CD4-positive, alpha-beta T cell (primary cell): ENCODE measurements at regions not wholly inside any gene's neighbourhood (a gene's known extent, or its start where the extent isn't known, plus 50 kb on each side); places are given as distances from the start of the nearest gene placed in this dataset.

Source experiments
- ATAC-seq: fragments of 200-7000 bp; cut with Tn5 transposase; one replicate; pipeline ENCODE4 v1.10.0; 2022; ENCODE audit warnings: mild to moderate bottlenecking; ENCODE audit not compliant: poor library complexity
- CTCF ChIA-PET: fragments of 350-600 bp; sonication (Branson Sonifier 250); formaldehyde crosslinking; loops from one replicate; lab custom pipeline; 2021; ENCODE audit warnings: antibody characterized with exemption, inconsistent platforms; lab: Charles Lee
- POLR2A ChIA-PET: fragments of 350-600 bp; sonication (Branson Sonifier 250); formaldehyde crosslinking; loops from one replicate; lab custom pipeline; 2021; ENCODE audit warnings: antibody characterized with exemption, inconsistent platforms; lab: Charles Lee
- DNase-seq, 14 experiments: peaks; one replicate each; pipeline ENCODE4 v3.0.0-alpha.2; 2013 to 2020; ENCODE audit warnings: mixed read lengths in 2 of 14
- H3K27ac ChIP-seq, 2 donors: one replicate each; pipeline versions ENCODE4 v1.5.1 to v1.7.0; 2013; ENCODE audit warnings: low read length in 2 of 2, low read depth in 1 of 2, mild to moderate bottlenecking in 1 of 2
- H3K27me3 ChIP-seq, 2 experiments: 1 replicate in 1 of 2; 2 replicates in 1 of 2; pipeline versions ENCODE4 v1.6.1 to v1.7.0; 2013; ENCODE audit warnings: low read length in 2 of 2, control low read depth in 1 of 2, mild to moderate bottlenecking in 1 of 2, moderate library complexity in 1 of 2; ENCODE audit not compliant: insufficient read depth in 2 of 2, control insufficient read depth in 1 of 2
- H3K36me3 ChIP-seq: one replicate; pipeline ENCODE4 v1.6.1; 2013; ENCODE audit warnings: low read length, control low read depth; ENCODE audit not compliant: insufficient read depth
- H3K4me1 ChIP-seq: one replicate; pipeline ENCODE4 v1.6.1; 2013; ENCODE audit warnings: low read length, control low read depth; ENCODE audit not compliant: insufficient read depth
- H3K4me3 ChIP-seq: one replicate; pipeline ENCODE4 v1.5.1; 2013; ENCODE audit warnings: mild to moderate bottlenecking, low read length, moderate library complexity
- H3K9me3 ChIP-seq, 2 experiments: 1 replicate in 1 of 2; 2 replicates in 1 of 2; pipeline versions ENCODE4 v1.6.1 to v1.7.0; 2013; ENCODE audit warnings: low read length in 2 of 2, mild to moderate bottlenecking in 2 of 2, control low read depth in 1 of 2, moderate library complexity in 1 of 2; ENCODE audit not compliant: control insufficient read depth in 1 of 2, insufficient read depth in 1 of 2
- H3K27ac Mint-ChIP-seq: one replicate; pipeline ENCODE4 v1.8.0; 2020; ENCODE audit warnings: mixed read lengths
- H3K27me3 Mint-ChIP-seq: one replicate; pipeline ENCODE4 v1.8.0; 2021; ENCODE audit warnings: mixed read lengths
- H3K36me3 Mint-ChIP-seq: one replicate; pipeline ENCODE4 v1.8.0; 2021; ENCODE audit warnings: low read depth, mixed read lengths
- H3K4me1 Mint-ChIP-seq: one replicate; pipeline ENCODE4 v1.8.0; 2021; ENCODE audit warnings: low read depth, mixed read lengths
- H3K4me3 Mint-ChIP-seq: one replicate; pipeline ENCODE4 v1.8.0; 2020; ENCODE audit warnings: mild to moderate bottlenecking, mixed read lengths
- H3K9me3 Mint-ChIP-seq: one replicate; pipeline ENCODE4 v1.8.0; 2020; ENCODE audit warnings: mixed read lengths
- CTCF ChIP-seq: fragments of 200-600 bp; IDR thresholded peaks from one replicate; pipeline ENCODE4 v1.8.0; 2022; ENCODE audit warnings: antibody characterized with exemption, mild to moderate bottlenecking
- intact Hi-C, 2 experiments: fragments of 100-400 bp; cut with DNase I in 1 of 2; cut with micrococcal nuclease in 1 of 2; formaldehyde crosslinking; loops; one replicate each; pipeline versions ENCODE4 v1.15.1 to v1.9.0; 2023 to 2025; cut with DNase I, micrococcal nuclease

- DNase-seq (no peak), ATAC-seq (no peak)
- Mint-ChIP-seq H3K27me3 (peaks cover 76% of the 10 kb centered on the region), H3K27ac (no peak overlapping the region), H3K9me3 (no peaks in the 10 kb centered on the region), H3K4me3 (no peak overlapping the region), H3K4me1 (no peaks in the 10 kb centered on the region), H3K36me3 (no peaks in the 10 kb centered on the region)
- no peaks in the 10 kb centered on the region for H3K4me1 ChIP-seq
- POLR2A ChIA-PET: no interaction called here
- no peak overlapping the region for H3K27ac ChIP-seq
- H3K4me3 ChIP-seq: no peak overlapping the region
- CTCF ChIA-PET: no interaction called here
- H3K36me3 ChIP-seq: no peaks in the 10 kb centered on the region
- TF ChIP-seq CTCF: no peak
- peaks cover 26 to 46% of the 10 kb centered on the region in 2 experiments for H3K27me3 ChIP-seq
- intact Hi-C loops: no loop called here
- H3K9me3 ChIP-seq: peaks cover 0 to 37% of the 10 kb centered on the region in 2 experiments
Measured at GRCh38 chr16:86924537-86924936, 346.2 kb downstream of the FOXL1 start.

- Histone ChIP-seq H3K36me3 (no peaks in the 10 kb centered on the region), H3K27ac (no peak overlapping the region), H3K9me3 (peaks cover 0 to 37% of the 10 kb centered on the region in 2 experiments), H3K4me1 (no peaks in the 10 kb centered on the region), H3K27me3 (peaks cover 31 to 53% of the 10 kb centered on the region in 2 experiments), H3K4me3 (no peak overlapping the region)
- H3K36me3 Mint-ChIP-seq: no peaks in the 10 kb centered on the region
- POLR2A ChIA-PET: no interaction called here
- H3K4me3 Mint-ChIP-seq: no peak overlapping the region
- no peaks in the 10 kb centered on the region for H3K4me1 Mint-ChIP-seq
- H3K9me3 Mint-ChIP-seq: no peaks in the 10 kb centered on the region
- no peak for DNase-seq
- CTCF ChIA-PET: no interaction called here
- intact Hi-C loops: no loop called here
- no peak for ATAC-seq
- H3K27ac Mint-ChIP-seq: no peak overlapping the region
- peaks cover 81% of the 10 kb centered on the region for H3K27me3 Mint-ChIP-seq
- TF ChIP-seq CTCF: no peak
Measured at GRCh38 chr16:86925067-86925791, 346.9 kb downstream of the FOXL1 start.

- H3K27ac Mint-ChIP-seq: no peak overlapping the region
- POLR2A ChIA-PET: no interaction called here
- intact Hi-C loops: no loop called here
- CTCF ChIA-PET: no interaction called here
- Histone ChIP-seq H3K36me3 (no peaks in the 10 kb centered on the region), H3K9me3 (peaks cover 0 to 37% of the 10 kb centered on the region in 2 experiments), H3K4me1 (no peaks in the 10 kb centered on the region), H3K4me3 (no peak overlapping the region), H3K27me3 (peaks cover 33 to 58% of the 10 kb centered on the region in 2 experiments), H3K27ac (no peak overlapping the region)
- no peak for ATAC-seq
- H3K4me3 Mint-ChIP-seq: no peak overlapping the region
- DNase-seq: no peak
- no peaks in the 10 kb centered on the region for H3K4me1 Mint-ChIP-seq
- no peaks in the 10 kb centered on the region for H3K36me3 Mint-ChIP-seq
- H3K9me3 Mint-ChIP-seq: no peaks in the 10 kb centered on the region
- no peak for TF ChIP-seq CTCF
- peaks cover 80% of the 10 kb centered on the region for H3K27me3 Mint-ChIP-seq
Measured at GRCh38 chr16:86926181-86927094, 348.1 kb downstream of the FOXL1 start.
